SJSA1 (cell line): ENCODE measurements at regions not wholly inside any gene's neighbourhood (a gene's known extent, or its start where the extent isn't known, plus 50 kb on each side); places are given as distances from the start of the nearest gene placed in this dataset.

ENCODE experiments used
- DNase-seq, 2 experiments: peaks; one replicate each; pipeline ENCODE4 v3.0.0-alpha.2; 2015 to 2020; ENCODE audit warnings: low spot score in 2 of 2, low read depth in 1 of 2
- H3K27ac ChIP-seq: fragments of 250-450 bp; sonication (Bioruptor Pico); 2 replicates; pipeline ENCODE4 v1.5.1; 2020; ENCODE audit warnings: mild to moderate bottlenecking, moderate library complexity
- H3K27me3 ChIP-seq: fragments of 250-450 bp; sonication (Bioruptor Pico); replicated peaks from 2 replicates; pipeline ENCODE4 v1.5.1; 2020; ENCODE audit warnings: mild to moderate bottlenecking, moderate library complexity
- H3K36me3 ChIP-seq: fragments of 250-450 bp; sonication (Bioruptor Pico); 2 replicates; pipeline ENCODE4 v1.5.1; 2020; ENCODE audit warnings: mild to moderate bottlenecking
- H3K4me1 ChIP-seq: fragments of 250-450 bp; sonication (Bioruptor Pico); replicated peaks from 2 replicates; pipeline ENCODE4 v1.6.1; 2021; ENCODE audit warnings: mild to moderate bottlenecking
- H3K4me3 ChIP-seq: fragments of 250-450 bp; sonication (Bioruptor Pico); 2 replicates; pipeline ENCODE4 v1.5.1; 2020; ENCODE audit warnings: mild to moderate bottlenecking
- H3K9me3 ChIP-seq: fragments of 250-450 bp; sonication (Bioruptor Pico); replicated peaks from 2 replicates; pipeline ENCODE4 v1.5.1; 2020; ENCODE audit warnings: mild to moderate bottlenecking

GRCh38 chr18:77766421-77766820, 516.8 kb downstream of the GALR1 start:
- no peaks in the 10 kb centered on the region for H3K9me3 ChIP-seq
- no peaks in the 10 kb centered on the region for H3K27me3 ChIP-seq
- H3K27ac ChIP-seq: no peak overlapping the region
- H3K4me3 ChIP-seq: no peak overlapping the region
- H3K36me3 ChIP-seq: no peaks in the 10 kb centered on the region
- no peaks in the 10 kb centered on the region for H3K4me1 ChIP-seq
- DNase-seq: no peak

GRCh38 chr18:77772177-77772576, 522.5 kb downstream of the GALR1 start:
- Histone ChIP-seq H3K27me3 (no peaks in the 10 kb centered on the region), H3K36me3 (no peaks in the 10 kb centered on the region), H3K4me1 (no peaks in the 10 kb centered on the region), H3K4me3 (no peak overlapping the region), H3K27ac (no peak overlapping the region), H3K9me3 (no peaks in the 10 kb centered on the region; the same call in 1 of the 2 replicates)
- DNase-seq: no peak

- H3K36me3 ChIP-seq: no peaks in the 10 kb centered on the region
- DNase-seq: no peak
- no peaks in the 10 kb centered on the region for H3K4me1 ChIP-seq
- no peak overlapping the region for H3K4me3 ChIP-seq
- no peaks in the 10 kb centered on the region; the same call in 1 of the 2 replicates for H3K9me3 ChIP-seq
- H3K27me3 ChIP-seq: no peaks in the 10 kb centered on the region
- no peak overlapping the region for H3K27ac ChIP-seq
Observed at GRCh38 chr18:77776104-77776503, 526.5 kb downstream of the GALR1 start.

- Histone ChIP-seq H3K27ac (no peak overlapping the region), H3K4me3 (no peak overlapping the region), H3K36me3 (no peaks in the 10 kb centered on the region), H3K9me3 (no peaks in the 10 kb centered on the region; the same call in 1 of the 2 replicates), H3K4me1 (no peaks in the 10 kb centered on the region), H3K27me3 (no peaks in the 10 kb centered on the region)
- no peak for DNase-seq
Observed at GRCh38 chr18:77777163-77777562, 527.5 kb downstream of the GALR1 start.

GRCh38 chr18:77784759-77785379, 535.2 kb downstream of the GALR1 start:
- no peak overlapping the region for H3K27ac ChIP-seq
- H3K36me3 ChIP-seq: no peaks in the 10 kb centered on the region
- H3K27me3 ChIP-seq: no peaks in the 10 kb centered on the region
- no peaks in the 10 kb centered on the region for H3K9me3 ChIP-seq
- no peaks in the 10 kb centered on the region for H3K4me1 ChIP-seq
- no peak for DNase-seq
- no peak overlapping the region for H3K4me3 ChIP-seq

- Histone ChIP-seq H3K4me1 (no peaks in the 10 kb centered on the region), H3K27ac (no peak overlapping the region), H3K4me3 (no peak overlapping the region), H3K27me3 (no peaks in the 10 kb centered on the region), H3K9me3 (no peaks in the 10 kb centered on the region), H3K36me3 (no peaks in the 10 kb centered on the region)
- DNase-seq: no peak
Observed at GRCh38 chr18:77785415-77785975, 535.8 kb downstream of the GALR1 start.

- H3K27me3 ChIP-seq: no peaks in the 10 kb centered on the region
- H3K36me3 ChIP-seq: no peaks in the 10 kb centered on the region
- H3K4me3 ChIP-seq: no peak overlapping the region
- H3K27ac ChIP-seq: no peak overlapping the region
- no peaks in the 10 kb centered on the region for H3K4me1 ChIP-seq
- 0 out of 2 replicates have a peak, but pooled peaks cover 6% of the 10 kb centered on the region for H3K9me3 ChIP-seq
- DNase-seq: no peak
Observed at GRCh38 chr18:77803024-77803423, 553.4 kb downstream of the GALR1 start.

- no peak overlapping the region for H3K27ac ChIP-seq
- no peaks in the 10 kb centered on the region for H3K4me1 ChIP-seq
- H3K4me3 ChIP-seq: no peak overlapping the region
- 0 out of 2 replicates have a peak, but pooled peaks cover 6% of the 10 kb centered on the region for H3K9me3 ChIP-seq
- no peaks in the 10 kb centered on the region for H3K36me3 ChIP-seq
- H3K27me3 ChIP-seq: no peaks in the 10 kb centered on the region
- no peak for DNase-seq
Observed at GRCh38 chr18:77804382-77804781, 554.7 kb downstream of the GALR1 start.

- H3K27ac ChIP-seq: no peak overlapping the region
- no peak overlapping the region for H3K4me3 ChIP-seq
- H3K9me3 ChIP-seq: peaks cover 3% of the 10 kb centered on the region; the same call in 1 of the 2 replicates
- DNase-seq: no peak
- no peaks in the 10 kb centered on the region for H3K36me3 ChIP-seq
- H3K27me3 ChIP-seq: no peaks in the 10 kb centered on the region
- no peaks in the 10 kb centered on the region for H3K4me1 ChIP-seq
Observed at GRCh38 chr18:77807650-77808049, 558.0 kb downstream of the GALR1 start.

- Histone ChIP-seq H3K4me1 (no peaks in the 10 kb centered on the region), H3K4me3 (no peak overlapping the region), H3K9me3 (no peaks in the 10 kb centered on the region; the same call in 1 of the 2 replicates), H3K36me3 (no peaks in the 10 kb centered on the region), H3K27ac (no peak overlapping the region), H3K27me3 (no peaks in the 10 kb centered on the region)
- DNase-seq: no peak
Observed at GRCh38 chr18:77811503-77811902, 561.9 kb downstream of the GALR1 start.

- Histone ChIP-seq H3K4me3 (no peak overlapping the region), H3K9me3 (peaks cover 6% of the 10 kb centered on the region), H3K27me3 (no peaks in the 10 kb centered on the region), H3K27ac (no peak overlapping the region), H3K36me3 (no peaks in the 10 kb centered on the region), H3K4me1 (no peaks in the 10 kb centered on the region)
- no peak for DNase-seq
Observed at GRCh38 chr18:77815666-77816338, 566.2 kb downstream of the GALR1 start.

- Histone ChIP-seq H3K27ac (no peak overlapping the region), H3K4me1 (no peaks in the 10 kb centered on the region), H3K27me3 (no peaks in the 10 kb centered on the region), H3K36me3 (no peaks in the 10 kb centered on the region), H3K4me3 (no peak overlapping the region), H3K9me3 (peaks cover 6% of the 10 kb centered on the region)
- DNase-seq: no peak
Observed at GRCh38 chr18:77818328-77818727, 568.7 kb downstream of the GALR1 start.

- H3K27me3 ChIP-seq: no peaks in the 10 kb centered on the region
- peaks cover 6% of the 10 kb centered on the region for H3K9me3 ChIP-seq
- H3K36me3 ChIP-seq: no peaks in the 10 kb centered on the region
Observed at GRCh38 chr18:77820472-77820871, 570.8 kb downstream of the GALR1 start.

GRCh38 chr18:77821892-77822291, 572.2 kb downstream of the GALR1 start:
- no peak overlapping the region for H3K4me3 ChIP-seq
- no peaks in the 10 kb centered on the region for H3K36me3 ChIP-seq
- no peak overlapping the region for H3K27ac ChIP-seq
- DNase-seq: no peak
- no peaks in the 10 kb centered on the region for H3K4me1 ChIP-seq
- H3K27me3 ChIP-seq: no peaks in the 10 kb centered on the region
- H3K9me3 ChIP-seq: peaks cover 6% of the 10 kb centered on the region

More at GRCh38 chr18:77820472-77820871, 570.8 kb downstream of the GALR1 start:
- Histone ChIP-seq H3K27ac (no peak overlapping the region), H3K4me1 (no peaks in the 10 kb centered on the region), H3K4me3 (no peak overlapping the region)
- no peak for DNase-seq
